Liver (tissue), 2 donors: ENCODE measurements at regions not wholly inside any gene's neighbourhood (a gene's known extent, or its start where the extent isn't known, plus 50 kb on each side); places are given as distances from the start of the nearest gene placed in this dataset.

Experiments used
- CTCF ChIP-seq: fragments of 150-350 bp; IDR thresholded peaks from 2 replicates; pipeline ENCODE4 v1.5.1; 2017; ENCODE audit warnings: improper control_type of control experiment, low read depth, low read length; ENCODE audit not compliant: missing input control
- MAX ChIP-seq: IDR thresholded peaks from 2 replicates; pipeline ENCODE4 v1.6.1; 2016; ENCODE audit warnings: antibody characterized with exemption
- donor health status: healthy.

GRCh38 chr11:28760676-28761390 lies 652.6 kb downstream of the METTL15 start:
- TF ChIP-seq CTCF: no peak
- TF ChIP-seq MAX: no peak
